HTR-8/SVneo (cell line): ENCODE measurements at regions not wholly inside any gene's neighbourhood (a gene's known extent, or its start where the extent isn't known, plus 50 kb on each side); places are given as distances from the start of the nearest gene placed in this dataset.
A peak's percentile ranks its signal among the peaks of the same experiment; 100 is the strongest.

Source experiments
- DNase-seq: peaks from one replicate; pipeline ENCODE4 v3.0.0; 2011; ENCODE audit warnings: low spot score, mixed read lengths; ENCODE audit not compliant: insufficient read length
- FAIRE-seq: peaks from 2 replicates; lab custom pipeline; 2011; peaks lifted over from hg19 to GRCh38; lab: Jason Lieb, UNC

DNA sequence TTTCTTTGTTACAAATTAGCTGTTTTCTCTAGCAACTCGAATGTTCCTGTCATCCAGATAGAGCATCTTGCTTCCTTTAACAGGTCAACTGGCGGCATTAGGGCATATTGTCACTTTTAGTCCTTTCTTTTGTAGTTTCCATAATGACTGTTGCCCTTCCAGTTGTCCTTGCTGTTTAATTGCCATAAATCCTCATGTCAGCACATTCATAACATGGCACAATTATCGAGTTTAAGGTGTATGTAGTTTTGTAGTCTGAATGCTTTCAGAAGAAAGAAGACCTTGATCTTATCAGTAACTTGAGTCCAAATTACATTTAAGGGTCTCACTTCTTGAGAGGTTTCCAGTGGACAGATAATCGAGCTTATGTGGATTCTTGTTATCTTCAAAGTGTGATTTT lies 161.7 kb upstream of the CDH12 start:
- no peak for DNase-seq
- FAIRE-seq = peak; percentile 31

DNA sequence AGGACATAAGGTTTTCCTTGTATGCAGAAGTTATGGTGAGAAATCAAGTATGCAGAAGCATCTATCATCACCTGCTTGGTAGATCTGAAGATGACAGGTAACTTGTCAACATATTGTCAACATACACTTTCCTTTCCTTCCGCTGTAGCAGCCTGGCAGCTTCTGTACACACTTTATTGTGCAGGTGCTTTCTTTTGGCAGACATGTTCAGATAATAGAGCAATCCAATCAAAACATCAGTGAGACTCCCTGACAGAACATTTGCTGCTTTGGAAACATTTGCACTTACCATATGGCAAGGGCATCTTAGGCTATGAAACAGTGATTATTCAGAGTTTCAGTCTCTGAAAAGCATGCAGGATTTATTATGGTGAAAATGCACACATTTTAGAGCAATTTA lies 161.1 kb upstream of the CDH12 start:
- FAIRE-seq (no peak), DNase-seq (no peak)

GRCh38 chr5:23013395-23013998 lies 160.4 kb upstream of the CDH12 start:
- no peak for DNase-seq
- no peak for FAIRE-seq

DNA sequence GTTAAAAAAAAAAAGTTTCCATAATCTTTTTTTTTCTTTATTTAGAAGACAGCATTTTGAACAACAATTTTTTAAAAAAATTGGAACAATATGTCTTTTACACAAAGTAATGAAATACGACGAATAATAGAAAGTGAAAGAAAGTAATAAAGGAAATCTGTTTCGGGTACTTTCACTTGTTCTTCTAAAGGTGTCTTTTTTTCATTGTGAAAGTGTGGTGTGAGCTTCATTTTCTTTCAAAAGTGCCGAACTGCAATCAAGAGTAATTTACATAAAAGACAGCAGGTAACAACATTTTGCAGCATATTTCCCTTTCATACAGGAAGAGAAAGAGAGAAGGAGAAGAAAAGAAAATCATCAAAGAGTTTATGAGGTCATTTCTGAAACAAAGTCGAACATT lies 159.7 kb upstream of the CDH12 start:
- no peak for FAIRE-seq
- no peak for DNase-seq

- DNase-seq (no peak), FAIRE-seq (no peak)
Measured at GRCh38 chr5:23007762-23008161, 154.6 kb upstream of the CDH12 start.

DNA sequence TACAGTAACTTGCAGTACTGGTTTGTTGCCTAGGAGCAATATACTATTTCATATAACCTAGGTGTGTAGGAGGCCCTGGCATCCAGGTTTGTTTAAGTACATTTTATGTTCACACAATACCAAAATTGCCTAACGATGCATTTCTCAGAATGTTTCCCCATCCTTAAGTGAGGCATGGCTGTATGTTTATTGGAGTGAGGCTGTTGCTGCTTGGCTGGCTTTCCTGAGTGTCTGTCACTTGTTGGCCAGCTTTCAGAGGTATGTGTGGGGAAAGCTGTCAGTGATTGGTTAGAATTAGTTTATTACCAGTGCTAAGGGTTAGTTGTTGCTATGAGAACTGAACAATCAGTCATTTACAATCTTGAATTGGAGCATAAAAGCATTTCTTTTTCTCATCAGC lies 154.1 kb upstream of the CDH12 start:
- DNase-seq (no peak), FAIRE-seq (no peak)

GRCh38 chr5:23001120-23001519 lies 148.0 kb upstream of the CDH12 start:
- FAIRE-seq = no peak
- no peak for DNase-seq

GRCh38 chr5:22998774-22999173 lies 145.6 kb upstream of the CDH12 start:
- DNase-seq (no peak), FAIRE-seq (no peak)

DNA sequence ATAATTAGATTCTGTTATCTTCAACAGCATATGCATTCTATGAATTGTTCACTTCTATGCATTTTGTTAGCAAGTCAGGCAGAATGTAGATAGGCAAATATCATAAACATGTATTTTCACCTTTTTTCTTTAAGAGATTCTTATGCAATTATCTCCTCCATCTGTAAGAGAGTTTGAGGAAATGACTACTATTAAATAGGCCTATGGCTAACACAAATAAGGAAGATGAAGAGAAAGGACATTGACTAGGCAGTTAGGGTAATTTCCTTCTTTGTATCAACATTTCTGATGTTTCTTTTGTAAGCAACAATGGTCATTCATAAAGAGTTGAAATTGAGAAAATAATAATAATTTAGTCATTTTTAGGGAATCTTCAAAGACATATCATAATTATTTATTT lies 145.2 kb upstream of the CDH12 start:
- FAIRE-seq (no peak), DNase-seq (no peak)

GRCh38 chr5:22988937-22989336 lies 135.8 kb upstream of the CDH12 start:
- DNase-seq (no peak), FAIRE-seq (peak; percentile 58)

DNA sequence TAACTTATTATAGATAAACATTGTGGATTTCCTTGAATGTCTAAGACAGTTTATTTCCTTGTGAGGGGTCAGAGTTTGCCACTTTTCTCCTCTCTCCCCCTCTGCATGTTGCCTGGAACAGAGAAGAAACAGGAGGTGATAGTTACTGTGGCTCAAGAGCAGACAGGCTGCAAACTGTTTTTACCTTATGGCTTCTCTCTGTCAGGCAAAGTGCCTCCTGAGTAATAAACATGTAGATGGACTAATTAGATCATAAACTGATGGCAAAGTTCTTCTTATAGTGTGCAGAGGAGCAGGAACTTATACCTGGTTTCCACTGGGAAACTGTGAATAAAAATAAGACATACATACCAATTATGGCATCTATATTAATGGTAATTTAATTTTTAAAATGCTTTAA lies 133.1 kb upstream of the CDH12 start:
- DNase-seq (no peak), FAIRE-seq (no peak)

DNA sequence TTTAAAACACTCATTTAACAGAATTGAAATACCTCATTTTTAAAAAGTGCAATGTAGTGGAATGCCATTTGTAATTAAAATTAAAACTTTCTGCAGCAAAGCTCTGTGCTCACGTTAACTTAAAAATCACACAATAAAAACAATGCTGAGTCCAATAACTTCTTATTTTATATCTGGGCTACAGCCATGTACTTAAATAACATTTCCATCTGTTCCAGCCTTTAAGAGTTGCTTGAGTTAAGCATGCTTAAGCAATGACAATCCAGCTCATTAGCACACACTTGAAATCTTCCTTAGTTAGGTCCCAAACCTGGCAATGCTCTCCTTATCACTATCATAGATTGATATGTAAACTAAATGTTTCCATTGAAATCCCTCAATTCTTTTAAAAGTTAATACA lies 132.3 kb upstream of the CDH12 start:
- no peak for FAIRE-seq
- DNase-seq = no peak

DNA sequence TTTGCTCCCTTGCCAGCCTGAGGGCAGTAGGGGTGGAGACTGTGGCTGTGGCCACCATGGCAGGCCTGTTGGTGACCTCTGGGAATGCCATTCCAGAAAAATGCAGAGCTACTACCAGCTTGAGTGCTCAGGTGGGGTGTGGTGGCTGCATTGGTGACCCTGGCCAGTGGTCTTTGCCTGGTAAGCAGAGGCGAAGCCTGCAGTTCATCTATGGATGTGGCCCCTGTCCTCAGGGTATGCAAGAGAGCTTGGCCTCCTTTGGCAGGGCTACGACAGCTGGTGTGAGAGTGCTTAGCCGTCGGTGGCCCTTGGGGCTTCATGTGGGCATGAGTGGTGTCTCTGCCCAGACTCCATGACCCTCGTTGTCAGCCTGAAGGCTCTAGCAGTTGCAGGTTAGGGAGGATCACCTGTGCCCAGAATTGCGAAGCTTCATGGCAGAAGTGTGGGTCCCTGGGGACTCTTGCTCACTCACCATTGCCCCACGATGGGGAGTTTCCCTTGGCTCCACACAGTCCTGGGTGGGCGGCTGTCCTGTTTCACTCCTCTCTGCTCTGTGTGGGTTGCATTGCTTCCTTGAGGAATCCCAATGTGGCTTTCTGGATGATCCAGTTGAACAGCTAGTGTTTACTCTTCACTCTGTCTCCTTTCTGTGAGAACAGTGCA lies 117.9 kb upstream of the CDH12 start:
- DNase-seq (no peak), FAIRE-seq (no peak)

- DNase-seq = no peak
- FAIRE-seq = peak; percentile 33
Measured at GRCh38 chr5:22970491-22970890, 117.3 kb upstream of the CDH12 start.

DNA sequence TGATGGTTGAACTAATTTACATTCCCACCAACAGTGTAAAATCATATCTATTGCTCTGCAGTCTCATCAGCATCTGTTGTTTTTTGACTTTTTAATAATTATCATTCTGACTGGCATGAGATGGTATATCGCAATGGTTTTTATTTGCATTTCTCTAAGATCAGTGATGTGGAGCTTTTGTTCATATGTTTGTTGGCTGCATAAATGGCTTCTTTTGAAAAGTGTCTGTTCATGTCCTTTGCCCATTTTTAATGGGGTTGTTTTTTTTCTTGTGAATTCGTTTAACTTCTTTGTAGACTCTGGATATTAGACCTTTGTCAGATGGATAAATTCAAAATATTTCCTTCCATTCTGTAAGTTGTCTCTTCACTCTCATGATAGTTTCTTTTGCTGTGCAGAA lies 115.2 kb upstream of the CDH12 start:
- FAIRE-seq = no peak
- DNase-seq = no peak

GRCh38 chr5:22965960-22966359 lies 112.8 kb upstream of the CDH12 start:
- DNase-seq = no peak
- FAIRE-seq = no peak

GRCh38 chr5:22964632-22965031 lies 111.5 kb upstream of the CDH12 start:
- FAIRE-seq (no peak), DNase-seq (no peak)

- no peak for FAIRE-seq
- no peak for DNase-seq
Measured at GRCh38 chr5:22958462-22959262, 105.5 kb upstream of the CDH12 start.

DNA sequence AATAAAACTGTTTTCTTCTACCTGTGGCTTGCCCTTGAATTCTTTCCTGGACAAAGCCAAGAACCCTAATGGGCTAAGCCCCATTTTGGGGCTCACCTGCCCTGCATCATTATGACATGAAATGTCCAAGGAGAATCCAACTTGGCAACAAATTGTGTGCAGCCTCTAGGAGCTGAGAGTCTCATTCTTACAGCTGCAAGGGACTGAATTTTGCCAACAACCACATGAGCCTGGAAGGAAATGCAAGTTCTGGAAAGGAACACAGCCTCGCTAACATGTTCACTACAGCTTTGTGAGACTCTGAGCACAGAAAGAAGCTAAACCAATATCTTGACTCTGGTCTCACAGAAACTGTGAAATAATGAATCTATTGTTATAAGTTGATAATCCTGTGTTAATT lies 94.8 kb upstream of the CDH12 start:
- DNase-seq (no peak), FAIRE-seq (no peak)

DNA sequence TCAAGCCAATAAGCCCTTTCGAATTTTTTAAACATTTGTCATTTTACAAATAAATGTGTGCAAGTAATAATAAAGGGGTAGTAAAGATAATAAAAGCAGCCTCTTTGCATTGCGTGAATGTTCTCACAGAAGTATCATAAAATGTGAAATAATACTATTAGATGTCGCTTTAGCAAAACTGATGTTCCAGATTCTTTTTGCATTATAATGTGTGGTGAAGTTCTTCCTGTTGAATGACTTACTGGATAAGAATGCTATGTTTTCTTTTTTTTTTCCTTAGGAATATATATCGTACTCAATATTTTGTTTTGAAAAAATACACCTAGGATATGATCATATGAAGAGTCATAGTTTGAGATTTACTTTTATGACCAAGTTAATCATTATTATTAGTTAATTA lies 85.2 kb upstream of the CDH12 start:
- no peak for DNase-seq
- FAIRE-seq = no peak

DNA sequence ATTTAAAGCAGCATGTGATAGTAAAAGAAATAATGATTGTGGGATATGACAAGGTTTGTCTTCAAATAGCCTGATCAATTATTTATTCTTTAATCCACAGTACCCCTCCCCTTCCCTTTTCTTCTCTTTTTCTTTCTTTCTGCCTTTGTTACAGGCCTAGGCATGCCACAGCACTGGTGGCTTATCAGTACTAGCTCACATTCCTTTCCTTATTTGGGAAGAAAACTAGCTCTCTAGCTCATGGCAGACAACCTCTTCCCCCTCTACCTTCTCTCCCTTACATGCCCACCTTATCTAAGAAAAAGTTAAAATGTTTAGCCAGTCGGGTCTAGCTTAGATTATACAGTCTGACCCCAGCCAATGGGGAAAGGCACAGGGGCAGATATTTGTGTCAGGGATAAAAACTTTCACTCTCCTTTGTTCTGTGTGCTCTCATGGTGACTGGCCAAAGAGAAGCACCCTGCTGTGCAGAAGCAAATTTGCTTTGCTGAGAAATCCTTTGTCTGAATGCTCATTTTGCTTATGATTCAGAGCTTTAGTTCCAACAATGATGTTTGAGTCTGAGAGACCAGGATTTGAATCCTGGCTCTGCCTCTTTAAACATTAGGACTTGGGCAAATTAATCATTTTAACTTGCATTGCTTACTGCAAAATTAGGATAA lies 75.8 kb upstream of the CDH12 start:
- DNase-seq (no peak), FAIRE-seq (peak; percentile 33)
